K562 (cell line): ENCODE measurements at regions not wholly inside any gene's neighbourhood (a gene's known extent, or its start where the extent isn't known, plus 50 kb on each side); places are given as distances from the start of the nearest gene placed in this dataset.
A peak's percentile ranks its signal among the peaks of the same experiment; 100 is the strongest.

ENCODE experiments used
- ATAC-seq: fragments of 200-7000 bp; cut with Tn5 transposase; 3 replicates; pipeline ENCODE4 v1.9.1; 2020; ENCODE audit warnings: moderate library complexity
- BruUV-seq: library from RNA; stranded (reverse); fragments of 400-500 nt; replicated peaks from 2 replicates; lab custom pipeline; 2021; lab: Mats Ljungman, UMichigan
- CTCF ChIA-PET: fragments of 300-600 bp; formaldehyde crosslinking; extraction: SDS; loops from one replicate; lab custom pipeline; 2021; ENCODE audit warnings: low intra/inter-chr PET ratio; lab: Yijun Ruan, JAX
- POLR2A ChIA-PET: fragments of 300-600, 350-650 bp; sonication (Branson Sonifier 250); formaldehyde crosslinking; extraction: SDS; loops from one replicate; lab custom pipeline; 2021; ENCODE audit warnings: antibody characterized with exemption, inconsistent platforms; lab: Yijun Ruan, JAX
- DNase-seq, 4 experiments: peaks; one replicate each; pipeline versions ENCODE4 v3.0.0 to v3.0.0-alpha.2; 2011 to 2018; ENCODE audit warnings: low spot score in 3 of 4, mixed read lengths in 3 of 4; ENCODE audit errors: extremely low read depth in 1 of 4
- FAIRE-seq: peaks from 2 replicates; lab custom pipeline; 2011; peaks lifted over from hg19 to GRCh38; lab: Jason Lieb, UNC
- H2AFZ ChIP-seq: 2 replicates; pipeline ENCODE4 v1.6.0; 2011; ENCODE audit warnings: low read depth, low read length, control low read depth, inconsistent platforms
- H3K27ac ChIP-seq: fragments of 200-600 bp; 3 replicates; pipeline ENCODE4 v1.8.0; 2011; ENCODE audit warnings: low read depth, mild to moderate bottlenecking, control low read depth, inconsistent platforms, low read length, moderate library complexity, mixed read lengths; ENCODE audit errors: extremely low read depth
- H3K27me3 ChIP-seq, 2 experiments: fragments of 300-600 bp in 1 of 2; 2 replicates in 1 of 2; 3 replicates in 1 of 2; pipeline versions ENCODE4 v1.6.0 to v1.8.0; 2011; ENCODE audit warnings: inconsistent platforms in 2 of 2, low read length in 2 of 2, mild to moderate bottlenecking in 1 of 2, mixed read lengths in 1 of 2, moderate library complexity in 1 of 2; ENCODE audit not compliant: control insufficient read depth in 2 of 2, insufficient read depth in 2 of 2
- H3K36me3 ChIP-seq: fragments of 300-600 bp; 3 replicates; pipeline ENCODE4 v1.8.0; 2011; ENCODE audit warnings: mild to moderate bottlenecking, low read length, inconsistent platforms; ENCODE audit not compliant: control insufficient read depth, insufficient read depth
- H3K4me1 ChIP-seq, 2 experiments: fragments of 200-600 bp in 1 of 2; replicated peaks in 1 of 2; 2 replicates in 1 of 2; 3 replicates in 1 of 2; pipeline versions ENCODE4 v1.5.1 to v1.8.0; 2011; ENCODE audit warnings: inconsistent platforms in 2 of 2, low read length in 2 of 2, mild to moderate bottlenecking in 1 of 2, mixed read lengths in 1 of 2, moderate library complexity in 1 of 2; ENCODE audit not compliant: control insufficient read depth in 2 of 2, insufficient read depth in 2 of 2
- H3K4me2 ChIP-seq: 2 replicates; pipeline ENCODE4 v1.6.1; 2011; ENCODE audit warnings: low read length, control low read depth, inconsistent platforms, mixed read lengths; ENCODE audit not compliant: insufficient read depth
- H3K4me3 ChIP-seq: fragments of 200-600 bp; sonication (generic), shearing (Covaris generic); 2 replicates; pipeline ENCODE4 v1.5.1; 2016; ENCODE audit warnings: control low read depth, inconsistent platforms
- H3K79me2 ChIP-seq: fragments of 200-600 bp; 3 replicates; pipeline ENCODE4 v1.8.0; 2011; ENCODE audit warnings: low read length, inconsistent platforms; ENCODE audit not compliant: control insufficient read depth, insufficient read depth
- H3K9ac ChIP-seq, 2 experiments: 2 replicates each; pipeline versions ENCODE4 v1.6.0 to v1.6.1; 2011; ENCODE audit warnings: low read depth in 2 of 2, low read length in 2 of 2, control low read depth in 1 of 2, inconsistent platforms in 1 of 2, mild to moderate bottlenecking in 1 of 2, mixed read lengths in 1 of 2; ENCODE audit not compliant: insufficient read depth in 1 of 2
- H3K9me1 ChIP-seq: one replicate; pipeline ENCODE4 v1.6.0; 2011; ENCODE audit warnings: inconsistent platforms, mild to moderate bottlenecking, low read length, moderate library complexity; ENCODE audit not compliant: control insufficient read depth, insufficient read depth
- H3K9me3 ChIP-seq: replicated peaks from 2 replicates; pipeline ENCODE4 v1.5.1; 2011; ENCODE audit warnings: low read depth, low read length, inconsistent platforms; ENCODE audit not compliant: control insufficient read depth, insufficient read depth
- H4K20me1 ChIP-seq: replicated peaks from 2 replicates; pipeline ENCODE4 v1.6.1; 2011; ENCODE audit warnings: low read length, inconsistent platforms, mixed read lengths; ENCODE audit not compliant: control insufficient read depth, insufficient read depth
- CAMTA2 ChIP-seq: fragments of 250-450 bp; sonication (Bioruptor Pico); conservative IDR thresholded peaks from 2 replicates; pipeline ENCODE4 v1.5.1; 2022
- CTCF ChIP-seq, 3 experiments: IDR thresholded peaks in 2 of 3; conservative IDR thresholded peaks in 1 of 3; 2 replicates each; pipeline ENCODE4 v1.5.1; 2011 to 2012; ENCODE audit warnings: low read length in 3 of 3, mild to moderate bottlenecking in 3 of 3, control low read depth in 2 of 3, improper control_type of control experiment in 1 of 3, inconsistent platforms in 1 of 3, low read depth in 1 of 3, mixed read lengths in 1 of 3, moderate library complexity in 1 of 3; ENCODE audit not compliant: insufficient read depth in 2 of 3
- JUNB ChIP-seq: fragments of 450-650 bp; formaldehyde crosslinking; conservative IDR thresholded peaks from 2 replicates; pipeline ENCODE4 v1.4.0; 2020; ENCODE audit warnings: mild to moderate bottlenecking
- MTF1 ChIP-seq: fragments of 250-450 bp; sonication (Bioruptor Pico); IDR thresholded peaks from 2 replicates; pipeline ENCODE4 v1.9.0; 2021; ENCODE audit warnings: moderate library complexity, mild to moderate bottlenecking, inconsistent platforms, borderline replicate concordance
- NFE2 ChIP-seq: IDR thresholded peaks from 2 replicates; pipeline ENCODE4 v1.6.1; 2014; ENCODE audit warnings: antibody characterized with exemption, low read depth
- NFYB ChIP-seq: IDR thresholded peaks from 2 replicates; pipeline ENCODE4 v1.6.1; 2011; ENCODE audit warnings: mild to moderate bottlenecking, moderate library complexity; ENCODE audit not compliant: insufficient read length; ENCODE audit errors: extremely low read depth
- PCBP2 ChIP-seq: fragments of 200-400 bp; formaldehyde crosslinking; IDR thresholded peaks from 2 replicates; pipeline ENCODE4 v1.6.1; 2018; ENCODE audit warnings: low read length, low read depth, mild to moderate bottlenecking, moderate library complexity; ENCODE audit not compliant: poor library complexity, severe bottlenecking
- RAD21 ChIP-seq, 2 experiments: fragments of 250-450 bp in 1 of 2; fragments of 450-650 bp in 1 of 2; sonication (Bioruptor Pico) in 1 of 2; formaldehyde crosslinking in 1 of 2; IDR thresholded peaks in 1 of 2; conservative IDR thresholded peaks in 1 of 2; 2 replicates each; pipeline versions ENCODE4 v1.4.0 to v1.8.0; 2020 to 2022; ENCODE audit warnings: mild to moderate bottlenecking in 2 of 2, moderate library complexity in 1 of 2
- SAFB ChIP-seq: fragments of 200-400 bp; formaldehyde crosslinking; IDR thresholded peaks from 2 replicates; pipeline ENCODE4 v1.6.1; 2017; ENCODE audit warnings: low read depth, low read length, borderline replicate concordance
- ZNF174 ChIP-seq: fragments of 250-450 bp; sonication (Bioruptor Pico); IDR thresholded peaks from 2 replicates; pipeline ENCODE4 v1.4.0; 2020; ENCODE audit warnings: mild to moderate bottlenecking
- WGBS: fragments of 100-300 bp; shearing (Covaris generic); methylation state at CpG from one replicate; pipeline ENCODE4 v1.1.6; 2016; ENCODE audit warnings: low coverage, mixed read lengths; ENCODE audit not compliant: insufficient coverage; ENCODE audit errors: missing lambda C conversion rate; 5-methylcytosine and 5-hydroxymethylcytosine counted together
- in situ Hi-C: fragments of 300-500 bp; cut with MboI; formaldehyde crosslinking; loops from 4 replicates; pipeline ENCODE4 v1.15.0; 2018; ENCODE audit warnings: inconsistent platforms, mixed read lengths
- intact Hi-C: fragments of 100-400 bp; cut with micrococcal nuclease; formaldehyde crosslinking; loops from 2 replicates; pipeline ENCODE4 v1.14.2; 2022
- TF ChIP-seq, protein P1 (sequence below): fragments of 450-650 bp; IDR thresholded peaks from 2 replicates; pipeline ENCODE4 v1.6.1; 2017; ENCODE audit warnings: mild to moderate bottlenecking, moderate library complexity
- TF ChIP-seq, protein P2 (sequence below): fragments of 250-450 bp; sonication (Bioruptor Pico); IDR thresholded peaks from 2 replicates; pipeline ENCODE4 v1.5.1; 2021; ENCODE audit warnings: mild to moderate bottlenecking

GRCh38 chr13:79246578-79246949 is 159.5 kb downstream of the RBM26 start:
- no peaks in the 10 kb centered on the region for H3K9me3 ChIP-seq
- TF ChIP-seq, protein P1, sequence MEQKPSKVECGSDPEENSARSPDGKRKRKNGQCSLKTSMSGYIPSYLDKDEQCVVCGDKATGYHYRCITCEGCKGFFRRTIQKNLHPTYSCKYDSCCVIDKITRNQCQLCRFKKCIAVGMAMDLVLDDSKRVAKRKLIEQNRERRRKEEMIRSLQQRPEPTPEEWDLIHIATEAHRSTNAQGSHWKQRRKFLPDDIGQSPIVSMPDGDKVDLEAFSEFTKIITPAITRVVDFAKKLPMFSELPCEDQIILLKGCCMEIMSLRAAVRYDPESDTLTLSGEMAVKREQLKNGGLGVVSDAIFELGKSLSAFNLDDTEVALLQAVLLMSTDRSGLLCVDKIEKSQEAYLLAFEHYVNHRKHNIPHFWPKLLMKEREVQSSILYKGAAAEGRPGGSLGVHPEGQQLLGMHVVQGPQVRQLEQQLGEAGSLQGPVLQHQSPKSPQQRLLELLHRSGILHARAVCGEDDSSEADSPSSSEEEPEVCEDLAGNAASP, result no peak
- 0 out of 6 replicates have a peak, but pooled peaks of 1 of the 3 experiments have one; percentile 5 for TF ChIP-seq CTCF (IDR thresholded peaks at IDR 0.05 in 2 of 3, conservative IDR thresholded peaks at IDR 0.05 in 1 of 3; ENCODE audit: insufficient read depth in 2 of 3, low read depth in 1 of 3, low read length in 3 of 3)
- TF ChIP-seq, protein P2, sequence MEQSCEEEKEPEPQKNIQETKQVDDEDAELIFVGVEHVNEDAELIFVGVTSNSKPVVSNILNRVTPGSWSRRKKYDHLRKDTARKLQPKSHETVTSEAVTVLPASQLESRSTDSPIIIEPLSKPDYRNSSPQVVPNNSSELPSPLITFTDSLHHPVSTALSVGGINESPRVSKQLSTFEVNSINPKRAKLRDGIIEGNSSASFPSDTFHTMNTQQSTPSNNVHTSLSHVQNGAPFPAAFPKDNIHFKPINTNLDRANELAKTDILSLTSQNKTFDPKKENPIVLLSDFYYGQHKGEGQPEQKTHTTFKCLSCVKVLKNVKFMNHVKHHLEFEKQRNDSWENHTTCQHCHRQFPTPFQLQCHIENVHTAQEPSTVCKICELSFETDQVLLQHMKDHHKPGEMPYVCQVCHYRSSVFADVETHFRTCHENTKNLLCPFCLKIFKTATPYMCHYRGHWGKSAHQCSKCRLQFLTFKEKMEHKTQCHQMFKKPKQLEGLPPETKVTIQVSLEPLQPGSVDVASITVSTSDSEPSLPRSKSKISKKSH (CRISPR knock-in tag), result no peak
- no peak for TF ChIP-seq NFYB
- no peak for TF ChIP-seq MTF1 (CRISPR knock-in tag)
- TF ChIP-seq PCBP2, result no peak
- TF ChIP-seq ZNF174 (CRISPR knock-in tag), result no peak
- peak in 1 of 2 experiments; percentile 23; a peak in 1 of 4 replicates for TF ChIP-seq RAD21 (CRISPR knock-in tag; conservative IDR thresholded peaks at IDR 0.05 in 1 of 2, IDR thresholded peaks at IDR 0.05 in 1 of 2)
- no peak for TF ChIP-seq CAMTA2 (CRISPR knock-in tag)
- TF ChIP-seq NFE2, result no peak
- no peak for TF ChIP-seq JUNB (CRISPR knock-in tag)
- no peak for TF ChIP-seq SAFB
- TF ChIP-seq, all 486 proteins: peak for 2
- Histone ChIP-seq H3K27me3 (no peaks in the 10 kb centered on the region), H3K9me1 (no peaks in the 10 kb centered on the region), H2AFZ (no peak overlapping the region), H4K20me1 (no peaks in the 10 kb centered on the region), H3K4me2 (no peak overlapping the region), H3K79me2 (no peaks in the 10 kb centered on the region), H3K9ac (no peak overlapping the region), H3K27ac (no peak overlapping the region), H3K4me1 (no peaks in the 10 kb centered on the region), H3K36me3 (no peaks in the 10 kb centered on the region), H3K4me3 (no peak overlapping the region)
- ChIA-PET POLR2A (no interaction called here), CTCF (no interaction called here)
- no TSS peak for BruUV-seq
- no peak for DNase-seq
- intact Hi-C loops, result no loop called here
- no peak for ATAC-seq
- no peak for FAIRE-seq
- in situ Hi-C loops, result no loop called here
- 5% methylated on average over 3 of the region's 3 CpGs for WGBS
